Stromal cell of bone marrow (primary cell): ENCODE measurements at regions not wholly inside any gene's neighbourhood (a gene's known extent, or its start where the extent isn't known, plus 50 kb on each side); places are given as distances from the start of the nearest gene placed in this dataset.
A peak's percentile ranks its signal among the peaks of the same experiment; 100 is the strongest.

ENCODE experiments used
- DNase-seq: peaks from one replicate; pipeline ENCODE4 v3.0.0-alpha.2; 2012; ENCODE audit warnings: low read depth

- no peak for DNase-seq
Measured at GRCh38 chr4:111499706-111500105, 645.5 kb upstream of the FAM241A start.

- no peak for DNase-seq
Measured at GRCh38 chr4:111500858-111501257, 644.4 kb upstream of the FAM241A start.

GRCh38 chr4:111501946-111502345 is 643.3 kb upstream of the FAM241A start:
- DNase-seq, result no peak

GRCh38 chr4:111502626-111503025 is 642.6 kb upstream of the FAM241A start:
- no peak for DNase-seq

- DNase-seq, result peak; percentile 51
Measured at GRCh38 chr4:111506706-111507105, 638.5 kb upstream of the FAM241A start.

GRCh38 chr4:111510535-111510934 is 634.7 kb upstream of the FAM241A start:
- DNase-seq, result no peak

GRCh38 chr4:111512081-111512783 is 633.0 kb upstream of the FAM241A start:
- peak; percentile 73 for DNase-seq

- no peak for DNase-seq
Measured at GRCh38 chr4:111519683-111520082, 625.6 kb upstream of the FAM241A start.

- no peak for DNase-seq
Measured at GRCh38 chr4:111530446-111530845, 614.8 kb upstream of the FAM241A start.

- no peak for DNase-seq
Measured at GRCh38 chr4:111535792-111536191, 609.5 kb upstream of the FAM241A start.

- DNase-seq, result no peak
Measured at GRCh38 chr4:111537165-111537564, 608.1 kb upstream of the FAM241A start.

- DNase-seq, result peak; percentile 9
Measured at GRCh38 chr4:111537871-111538270, 607.4 kb upstream of the FAM241A start.

GRCh38 chr4:111540671-111541070 is 604.6 kb upstream of the FAM241A start:
- no peak for DNase-seq

GRCh38 chr4:111542056-111542455 is 603.2 kb upstream of the FAM241A start:
- peak; percentile 9 for DNase-seq

- no peak for DNase-seq
Measured at GRCh38 chr4:111546881-111547280, 598.4 kb upstream of the FAM241A start.

- no peak for DNase-seq
Measured at GRCh38 chr4:111556141-111556781, 589.0 kb upstream of the FAM241A start.

GRCh38 chr4:111556851-111557250 is 588.4 kb upstream of the FAM241A start:
- no peak for DNase-seq

GRCh38 chr4:111562826-111563225 is 582.4 kb upstream of the FAM241A start:
- no peak for DNase-seq

- no peak for DNase-seq
Measured at GRCh38 chr4:111572470-111572869, 572.8 kb upstream of the FAM241A start.

- DNase-seq, result no peak
Measured at GRCh38 chr4:111573386-111573785, 571.9 kb upstream of the FAM241A start.

- DNase-seq, result no peak
Measured at GRCh38 chr4:111579767-111580166, 565.5 kb upstream of the FAM241A start.

GRCh38 chr4:111595456-111595855 is 549.8 kb upstream of the FAM241A start:
- DNase-seq, result no peak

GRCh38 chr4:111596491-111596890 is 548.8 kb upstream of the FAM241A start:
- DNase-seq, result no peak

GRCh38 chr4:111601671-111602070 is 543.6 kb upstream of the FAM241A start:
- DNase-seq, result no peak
